ENCODE measurements at regions not wholly inside any gene's neighbourhood (a gene's known extent, or its start where the extent isn't known, plus 50 kb on each side); places are given as distances from the start of the nearest gene placed in this dataset.

DNA sequence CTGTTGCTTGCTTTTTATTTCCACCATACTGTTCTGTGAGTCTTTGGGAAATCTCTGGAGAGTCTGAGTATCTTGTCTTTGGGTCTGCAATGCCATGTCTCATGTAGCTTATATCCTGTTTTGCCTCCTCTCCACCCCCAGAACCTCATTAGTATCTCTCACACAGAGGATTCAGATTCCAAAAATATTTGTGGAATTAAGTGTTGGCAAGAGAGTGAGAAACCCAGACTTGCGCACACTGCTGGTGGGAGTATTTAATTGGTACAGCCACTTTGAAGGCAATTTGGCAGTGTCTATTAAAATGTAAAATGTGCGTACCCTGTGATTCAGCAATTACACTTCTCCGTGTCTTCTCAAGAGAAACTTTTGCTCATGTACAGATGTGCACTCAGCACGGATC is 68.6 kb downstream of the ZNF621 start:
- no peaks in the 10 kb centered on the region for H3K9me3 ChIP-seq
- H3K27ac ChIP-seq = no peak overlapping the region
- TF ChIP-seq, protein P1, sequence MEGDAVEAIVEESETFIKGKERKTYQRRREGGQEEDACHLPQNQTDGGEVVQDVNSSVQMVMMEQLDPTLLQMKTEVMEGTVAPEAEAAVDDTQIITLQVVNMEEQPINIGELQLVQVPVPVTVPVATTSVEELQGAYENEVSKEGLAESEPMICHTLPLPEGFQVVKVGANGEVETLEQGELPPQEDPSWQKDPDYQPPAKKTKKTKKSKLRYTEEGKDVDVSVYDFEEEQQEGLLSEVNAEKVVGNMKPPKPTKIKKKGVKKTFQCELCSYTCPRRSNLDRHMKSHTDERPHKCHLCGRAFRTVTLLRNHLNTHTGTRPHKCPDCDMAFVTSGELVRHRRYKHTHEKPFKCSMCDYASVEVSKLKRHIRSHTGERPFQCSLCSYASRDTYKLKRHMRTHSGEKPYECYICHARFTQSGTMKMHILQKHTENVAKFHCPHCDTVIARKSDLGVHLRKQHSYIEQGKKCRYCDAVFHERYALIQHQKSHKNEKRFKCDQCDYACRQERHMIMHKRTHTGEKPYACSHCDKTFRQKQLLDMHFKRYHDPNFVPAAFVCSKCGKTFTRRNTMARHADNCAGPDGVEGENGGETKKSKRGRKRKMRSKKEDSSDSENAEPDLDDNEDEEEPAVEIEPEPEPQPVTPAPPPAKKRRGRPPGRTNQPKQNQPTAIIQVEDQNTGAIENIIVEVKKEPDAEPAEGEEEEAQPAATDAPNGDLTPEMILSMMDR (IDR thresholded peaks at IDR 0.05) = no peak
- H3K27me3 ChIP-seq = no peaks in the 10 kb centered on the region
- H3K4me3 ChIP-seq (replicated peaks in 1 of 3) = no peak overlapping the region
- intact Hi-C loops (cut with DNase I) = no loop called here
- H3K4me1 ChIP-seq = no peaks in the 10 kb centered on the region
- H3K36me3 ChIP-seq = no peaks in the 10 kb centered on the region
- 86 to 91% methylated on average over 4 of the region's 4 CpGs for WGBS, 2 donors
- no peak for DNase-seq

DNA sequence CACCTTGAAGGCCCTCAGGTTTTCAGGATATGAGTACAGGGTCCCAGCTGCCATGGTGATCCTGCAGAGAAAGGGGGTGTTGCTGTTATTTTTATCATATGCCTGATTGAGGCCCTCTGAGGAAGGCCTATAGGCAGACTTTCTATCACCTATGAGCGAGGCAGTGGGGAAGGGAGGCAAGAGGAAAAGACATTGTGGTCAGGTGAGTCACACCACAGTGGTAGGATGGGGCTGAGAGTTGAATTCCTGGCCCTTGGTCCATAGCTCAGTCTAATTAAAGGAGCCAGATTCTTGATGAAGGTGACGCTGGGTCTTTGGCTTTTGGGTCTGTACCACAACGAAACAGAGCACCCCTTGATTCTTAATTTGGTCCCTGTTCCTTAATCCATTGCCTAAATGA is 72.7 kb downstream of the ZNF621 start:
- TF ChIP-seq, protein P1 (IDR thresholded peaks at IDR 0.05) = no peak
- no peak for TF ChIP-seq POLR2A (IDR thresholded peaks at IDR 0.05)
- H3K4me3 ChIP-seq (replicated peaks in 1 of 3) = no peak overlapping the region
- no peaks in the 10 kb centered on the region for H3K4me1 ChIP-seq
- H3K36me3 ChIP-seq = no peaks in the 10 kb centered on the region
- 92 to 98% methylated on average over 3 of the region's 3 CpGs for WGBS, 2 donors
- no peak for DNase-seq
- no peak overlapping the region for H3K27ac ChIP-seq
- no peaks in the 10 kb centered on the region for H3K27me3 ChIP-seq
- intact Hi-C loops (cut with DNase I) = no loop called here
- no peaks in the 10 kb centered on the region for H3K9me3 ChIP-seq

DNA sequence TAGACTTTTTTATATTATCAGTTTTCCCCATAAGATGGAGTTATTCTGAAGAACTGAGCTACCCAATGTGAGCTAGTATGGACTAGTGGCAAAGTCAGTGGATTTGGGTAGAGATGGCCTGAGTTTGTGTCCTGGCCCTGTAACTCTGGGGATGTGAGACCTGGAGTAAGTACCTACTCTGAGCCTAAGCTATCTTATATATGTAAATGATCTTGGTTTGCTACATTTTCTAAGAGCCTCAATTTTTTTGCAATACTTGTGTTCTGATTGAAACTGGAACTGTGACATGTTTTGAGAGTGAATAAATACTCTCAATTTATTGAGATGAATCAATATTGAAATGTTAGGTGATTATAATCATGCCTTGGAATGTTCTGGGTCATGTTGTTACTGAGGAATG is 73.6 kb downstream of the ZNF621 start:
- Histone ChIP-seq H3K27me3 (no peaks in the 10 kb centered on the region), H3K27ac (no peak overlapping the region), H3K9me3 (no peaks in the 10 kb centered on the region), H3K4me3 (replicated peaks in 1 of 3) (no peak overlapping the region), H3K4me1 (no peaks in the 10 kb centered on the region), H3K36me3 (no peaks in the 10 kb centered on the region)
- TF ChIP-seq, protein P1 (IDR thresholded peaks at IDR 0.05) = no peak
- TF ChIP-seq POLR2A (IDR thresholded peaks at IDR 0.05) = no peak
- intact Hi-C loops (cut with DNase I) = no loop called here
- DNase-seq = no peak

DNA sequence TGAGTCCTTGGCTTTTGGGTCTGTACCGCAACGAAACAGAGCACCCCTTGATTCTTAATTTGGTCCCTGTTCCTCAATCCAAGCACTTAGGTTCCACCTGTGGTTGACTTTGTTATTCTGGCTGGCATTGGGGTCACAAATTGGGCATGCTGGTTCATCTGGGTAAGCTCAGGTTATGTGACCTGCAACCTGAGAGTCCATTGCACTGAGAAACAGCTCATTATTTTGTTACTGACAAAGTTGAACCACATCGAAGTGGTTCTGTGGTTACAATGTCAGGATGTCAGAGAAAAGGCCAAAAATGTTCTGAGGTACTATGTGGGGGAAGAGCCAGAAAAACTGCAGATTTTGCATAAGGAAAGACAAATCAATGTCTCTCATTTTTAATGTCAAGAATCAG is 74.2 kb downstream of the ZNF621 start:
- intact Hi-C loops (cut with DNase I) = no loop called here
- no peak overlapping the region for H3K27ac ChIP-seq
- no peak overlapping the region for H3K4me3 ChIP-seq (replicated peaks in 1 of 3)
- DNase-seq = no peak
- H3K27me3 ChIP-seq = no peaks in the 10 kb centered on the region
- 92% methylated on average over 3 of the region's 3 CpGs for WGBS, 2 donors
- no peaks in the 10 kb centered on the region for H3K9me3 ChIP-seq
- H3K36me3 ChIP-seq = no peaks in the 10 kb centered on the region
- H3K4me1 ChIP-seq = no peaks in the 10 kb centered on the region
- TF ChIP-seq, protein P1 (IDR thresholded peaks at IDR 0.05) = no peak
- TF ChIP-seq POLR2A (IDR thresholded peaks at IDR 0.05) = no peak

DNA sequence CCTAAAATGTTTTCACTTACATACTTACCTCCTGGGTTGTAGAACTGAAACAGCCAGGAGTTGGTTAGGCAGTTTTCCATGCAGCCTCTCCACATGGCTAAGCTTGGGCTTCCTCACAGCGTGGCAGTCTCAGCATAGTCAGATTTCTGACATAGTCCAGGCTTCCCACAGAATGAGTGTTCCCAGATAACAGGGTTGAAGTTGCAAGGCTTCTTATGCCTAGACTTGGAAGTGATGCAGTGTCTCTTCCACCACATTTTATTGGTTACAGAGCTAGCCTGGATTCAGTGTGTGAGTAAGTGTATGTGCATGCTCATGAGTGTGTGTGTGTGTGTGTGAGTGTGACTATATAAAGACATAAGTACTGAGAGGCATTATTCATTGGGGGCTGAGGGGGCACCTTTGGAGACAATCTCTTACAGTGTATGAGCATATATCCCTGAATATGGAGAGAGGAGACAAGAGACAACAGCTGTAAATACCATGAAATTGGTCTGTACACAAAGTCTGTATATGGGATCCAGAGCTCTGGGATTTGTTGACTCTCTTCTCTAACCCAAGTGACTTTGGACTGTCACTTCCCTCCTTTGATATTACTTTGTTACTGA is 78.1 kb downstream of the ZNF621 start:
- intact Hi-C loops (cut with DNase I) = no loop called here
- no peak overlapping the region for H3K4me3 ChIP-seq (replicated peaks in 1 of 3)
- no peaks in the 10 kb centered on the region for H3K27me3 ChIP-seq
- no peak overlapping the region for H3K27ac ChIP-seq
- WGBS, 2 donors = 90 to 100% methylated on average over 1 of the region's 1 CpG
- H3K4me1 ChIP-seq = no peaks in the 10 kb centered on the region
- H3K9me3 ChIP-seq = no peaks in the 10 kb centered on the region
- TF ChIP-seq POLR2A (IDR thresholded peaks at IDR 0.05) = no peak
- TF ChIP-seq, protein P1 (IDR thresholded peaks at IDR 0.05) = no peak
- DNase-seq = no peak
- H3K36me3 ChIP-seq = no peaks in the 10 kb centered on the region

Data from thyroid gland (tissue), 4 donors.